ENCODE measurements at regions not wholly inside any gene's neighbourhood (a gene's known extent, or its start where the extent isn't known, plus 50 kb on each side); places are given as distances from the start of the nearest gene placed in this dataset.

DNA sequence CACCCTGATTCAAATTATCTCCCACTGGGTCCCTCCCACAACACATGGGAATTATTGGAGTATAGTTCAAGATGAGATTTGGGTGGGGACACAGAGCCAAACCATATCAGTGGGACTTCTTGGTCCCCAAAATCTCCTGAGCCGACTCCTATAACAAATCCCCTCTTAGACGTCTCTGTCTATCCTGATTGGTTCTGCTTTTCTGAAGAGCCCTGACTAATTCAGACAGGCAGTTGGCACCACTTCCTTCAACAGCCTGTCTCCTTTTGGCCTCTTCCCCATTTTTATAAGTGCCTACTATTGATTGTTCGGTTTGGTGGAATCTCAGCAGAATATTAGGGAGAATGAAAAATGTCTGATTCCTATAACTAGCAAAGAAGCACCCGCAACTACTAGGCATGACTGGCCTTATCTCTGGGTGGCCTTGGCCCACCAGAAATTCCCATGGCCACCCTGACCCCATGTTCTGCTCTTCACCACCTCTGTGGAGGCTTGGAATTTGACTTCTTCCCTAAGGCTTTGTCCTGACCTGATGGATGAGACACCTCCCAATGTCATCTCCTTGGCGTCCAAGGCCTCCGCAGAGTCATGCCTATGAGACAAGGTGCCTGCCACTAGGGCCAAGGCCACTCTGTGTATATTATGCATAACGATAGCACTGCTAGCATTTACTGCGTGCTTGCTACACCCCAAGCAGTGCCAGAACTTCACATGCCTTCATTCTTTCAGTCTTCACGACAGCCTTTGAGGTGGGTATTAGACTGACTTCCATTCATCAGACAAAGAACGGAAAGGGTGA lies 218.9 kb upstream of the COPS8 start (continued):
- TF ChIP-seq RXRA (IDR thresholded peaks at IDR 0.05; ENCODE audit: borderline replicate concordance, low read depth) = no peak
- TF ChIP-seq POLR2AphosphoS5 (IDR thresholded peaks at IDR 0.05; ENCODE audit: low read depth, low read length) = no peak

DNA sequence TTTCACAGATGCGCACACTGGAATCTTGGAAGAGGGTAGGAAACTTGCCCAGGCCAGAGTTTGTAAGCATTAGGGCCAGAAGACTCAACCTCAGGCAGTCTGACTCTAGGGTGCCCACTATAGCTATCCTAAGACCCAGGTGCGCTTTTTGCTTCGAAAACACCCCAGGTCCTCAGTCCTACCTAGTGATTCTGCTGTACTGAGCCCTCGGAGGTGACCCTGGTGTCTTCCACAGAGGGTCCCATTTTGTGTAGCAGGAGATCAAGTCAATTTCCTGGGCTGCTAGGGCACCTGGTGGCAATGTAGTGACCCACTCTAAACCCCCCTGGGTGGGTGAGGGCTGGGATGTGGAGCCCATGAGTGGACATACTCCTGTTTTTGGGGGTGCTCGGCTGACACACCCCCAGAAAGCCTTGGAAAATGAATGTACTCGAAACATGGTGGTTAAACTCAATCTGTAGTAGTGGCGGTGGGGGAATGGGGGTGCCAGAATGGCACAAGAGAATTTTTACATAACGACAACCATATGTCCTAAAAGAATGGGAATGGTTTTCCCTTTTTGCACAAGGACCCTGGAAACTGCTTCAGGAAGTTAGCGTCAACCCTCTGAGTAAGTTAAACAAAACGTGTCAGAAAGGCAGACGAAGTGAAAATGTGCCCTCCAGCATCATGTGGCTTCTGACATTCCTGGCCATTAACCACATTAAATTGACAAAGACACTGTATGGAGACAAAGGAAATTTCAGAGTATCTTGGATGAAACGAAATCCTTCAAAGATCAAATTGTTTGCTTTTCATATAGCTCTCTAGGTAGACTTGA lies 218.0 kb upstream of the COPS8 start:
- Histone ChIP-seq H3K4me3 (ENCODE audit: low read depth in 2 of 2, low read length in 1 of 2) (no peak overlapping the region), H2AFZ (ENCODE audit: low read depth) (no peak overlapping the region), H3K9me3 (no peaks in the 10 kb centered on the region), H3K27me3 (ENCODE audit: insufficient read depth) (no peaks in the 10 kb centered on the region), H3K4me1 (ENCODE audit: control insufficient read depth in 1 of 2, insufficient read depth in 2 of 2, low read depth in 1 of 2, low read length in 1 of 2) (peaks cover 0 to 6% of the 10 kb centered on the region in 2 experiments; a peak in 1 of 4 replicates), H4K20me1 (ENCODE audit: insufficient read depth) (no peaks in the 10 kb centered on the region), H3K9ac (no peak overlapping the region), H3K27ac (ENCODE audit: low read depth in 2 of 2, low read length in 1 of 2) (no peak overlapping the region), H3F3A (replicated peaks; ENCODE audit: insufficient read depth) (no peaks in the 10 kb centered on the region), H3K79me2 (ENCODE audit: insufficient read depth) (no peaks in the 10 kb centered on the region), H3K4me2 (no peak overlapping the region), H3K9me2 (no peaks in the 10 kb centered on the region), H3K36me3 (replicated peaks in 1 of 2; ENCODE audit: control insufficient read depth in 1 of 2, insufficient read depth in 2 of 2, low read length in 1 of 2) (no peaks in the 10 kb centered on the region)
- CTCF ChIA-PET = no interaction called here
- DNase-seq = no peak
- TF ChIP-seq TEAD4 (IDR thresholded peaks at IDR 0.05; ENCODE audit: borderline replicate concordance, insufficient read depth) (no peak), MXI1 (IDR thresholded peaks at IDR 0.05; ENCODE audit: low read depth, low read length) (no peak), IRF3 (IDR thresholded peaks at IDR 0.05; ENCODE audit: low read depth, low read length) (no peak), MEF2A (IDR thresholded peaks at IDR 0.05; ENCODE audit: borderline replicate concordance, low read depth) (no peak), CHD2 (IDR thresholded peaks at IDR 0.05; ENCODE audit: low read length, partially characterized antibody) (no peak), EZH2phosphoT487 (IDR thresholded peaks at IDR 0.05; ENCODE audit: borderline replicate concordance, low read depth) (no peak), PBX3 (IDR thresholded peaks at IDR 0.05) (no peak), RXRA (IDR thresholded peaks at IDR 0.05; ENCODE audit: borderline replicate concordance, low read depth) (no peak), TCF12 (IDR thresholded peaks at IDR 0.05) (no peak), NRF1 (IDR thresholded peaks at IDR 0.05; ENCODE audit: low read depth, low read length) (no peak), USF2 (IDR thresholded peaks at IDR 0.05; ENCODE audit: borderline replicate concordance, low read depth, low read length) (no peak), GATA2 (CRISPR knock-in tag; IDR thresholded peaks at IDR 0.05) (no peak), FOXM1 (IDR thresholded peaks at IDR 0.05; ENCODE audit: low read depth) (no peak), RCOR1 (IDR thresholded peaks at IDR 0.05; ENCODE audit: low read length) (no peak), YY1 (IDR thresholded peaks at IDR 0.05; ENCODE audit: low read depth) (no peak), EP300 (IDR thresholded peaks at IDR 0.05; ENCODE audit: borderline replicate concordance in 1 of 2, low read depth in 1 of 2, low read length in 1 of 2) (no peak), MAX (IDR thresholded peaks at IDR 0.05; ENCODE audit: low read depth) (no peak), POLR2AphosphoS5 (IDR thresholded peaks at IDR 0.05; ENCODE audit: low read depth, low read length) (no peak), SIN3A (IDR thresholded peaks at IDR 0.05; ENCODE audit: borderline replicate concordance, low read depth, low read length) (no peak)
- TF ChIP-seq, protein P1, sequence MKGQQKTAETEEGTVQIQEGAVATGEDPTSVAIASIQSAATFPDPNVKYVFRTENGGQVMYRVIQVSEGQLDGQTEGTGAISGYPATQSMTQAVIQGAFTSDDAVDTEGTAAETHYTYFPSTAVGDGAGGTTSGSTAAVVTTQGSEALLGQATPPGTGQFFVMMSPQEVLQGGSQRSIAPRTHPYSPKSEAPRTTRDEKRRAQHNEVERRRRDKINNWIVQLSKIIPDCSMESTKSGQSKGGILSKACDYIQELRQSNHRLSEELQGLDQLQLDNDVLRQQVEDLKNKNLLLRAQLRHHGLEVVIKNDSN (IDR thresholded peaks at IDR 0.05; ENCODE audit: borderline replicate concordance, low read depth) = no peak
- POLR2A ChIA-PET = no interaction called here
- 43% methylated on average over 12 of the region's 12 CpGs for WGBS (ENCODE audit: low lambda C conversion rate)
